Tibial nerve (tissue), 3 donors: ENCODE measurements at regions not wholly inside any gene's neighbourhood (a gene's known extent, or its start where the extent isn't known, plus 50 kb on each side); places are given as distances from the start of the nearest gene placed in this dataset.

Source experiments
- CTCF ChIP-seq, 5 experiments: fragments of 200-600 bp in 3 of 5; fragments of 450-650 bp in 2 of 5; sonication (generic) in 3 of 5; IDR thresholded peaks; one replicate each; pipeline ENCODE4 v1.5.1; 2016 to 2019; ENCODE audit warnings: antibody characterized with exemption in 5 of 5, mild to moderate bottlenecking in 3 of 5, moderate library complexity in 2 of 5
- POLR2A ChIP-seq, 2 donors: fragments of 450-650 bp; IDR thresholded peaks; one replicate each; pipeline ENCODE4 v1.6.1; 2017; ENCODE audit warnings: antibody characterized with exemption in 2 of 2, mild to moderate bottlenecking in 2 of 2, moderate library complexity in 2 of 2

- TF ChIP-seq POLR2A (IDR thresholded peaks at IDR 0.05) (no peak), CTCF (IDR thresholded peaks at IDR 0.05) (no peak)
Measured at GRCh38 chr2:226270285-226271058, 529.1 kb downstream of the IRS1 start.
